GM23338 (cell line): ENCODE measurements at regions not wholly inside any gene's neighbourhood (a gene's known extent, or its start where the extent isn't known, plus 50 kb on each side); places are given as distances from the start of the nearest gene placed in this dataset.

ENCODE experiments used
- ATAC-seq: fragments of 200-7000 bp; cut with Tn5 transposase; 3 replicates; pipeline ENCODE4 v1.9.1; 2020
- DNase-seq: peaks from one replicate; pipeline ENCODE4 v3.0.0-alpha.2; 2015; ENCODE audit warnings: low spot score
- H2AFZ ChIP-seq: fragments of 200-600 bp; sonication (generic); 2 replicates; pipeline ENCODE4 v1.8.0; 2016; ENCODE audit warnings: antibody characterized with exemption, mild to moderate bottlenecking, moderate library complexity
- H3F3A ChIP-seq: fragments of 200-600 bp; sonication (generic); replicated peaks from 2 replicates; pipeline ENCODE4 v1.8.0; 2017; ENCODE audit warnings: antibody characterized with exemption, mixed run types, low read depth
- H3K27ac ChIP-seq: fragments of 200-600 bp; sonication (generic); 2 replicates; pipeline ENCODE4 v1.6.1; 2016; ENCODE audit warnings: low read depth
- H3K27me3 ChIP-seq: fragments of 200-600 bp; sonication (generic); 2 replicates; pipeline ENCODE4 v1.8.0; 2016; ENCODE audit warnings: mild to moderate bottlenecking, mixed run types, moderate library complexity; ENCODE audit not compliant: insufficient read depth
- H3K36me3 ChIP-seq: fragments of 200-600 bp; sonication (generic); 2 replicates; pipeline ENCODE4 v1.8.0; 2016; ENCODE audit warnings: mild to moderate bottlenecking; ENCODE audit not compliant: insufficient read depth
- H3K4me1 ChIP-seq: fragments of 200-600 bp; sonication (generic); 2 replicates; pipeline ENCODE4 v1.8.0; 2016; ENCODE audit warnings: mild to moderate bottlenecking, moderate library complexity; ENCODE audit not compliant: insufficient read depth
- H3K4me2 ChIP-seq: fragments of 200-600 bp; sonication (generic); 2 replicates; pipeline ENCODE4 v1.7.1; 2017; ENCODE audit warnings: mixed run types
- H3K4me3 ChIP-seq: fragments of 200-600 bp; sonication (generic); 2 replicates; pipeline ENCODE4 v1.6.1; 2016; ENCODE audit warnings: mixed run types
- H3K79me2 ChIP-seq: fragments of 200-600 bp; sonication (generic); replicated peaks from 2 replicates; pipeline ENCODE4 v1.8.0; 2017; ENCODE audit warnings: mild to moderate bottlenecking; ENCODE audit not compliant: insufficient read depth
- H3K9me2 ChIP-seq: fragments of 200-600 bp; sonication (generic); 2 replicates; pipeline ENCODE4 v1.8.0; 2017; ENCODE audit not compliant: insufficient read depth
- H4K20me1 ChIP-seq: fragments of 200-600 bp; sonication (generic); replicated peaks from 2 replicates; pipeline ENCODE4 v1.8.0; 2017; ENCODE audit warnings: mild to moderate bottlenecking; ENCODE audit not compliant: insufficient read depth
- H3K27ac Mint-ChIP-seq: 2 replicates; pipeline ENCODE4 v1.8.0; 2020; ENCODE audit warnings: inconsistent platforms, mild to moderate bottlenecking, moderate library complexity, mixed read lengths
- H3K27me3 Mint-ChIP-seq: 3 replicates; pipeline ENCODE4 v1.8.0; 2022; ENCODE audit warnings: low read depth, mild to moderate bottlenecking, moderate library complexity, mixed read lengths, inconsistent platforms; ENCODE audit not compliant: insufficient read depth, poor library complexity
- H3K36me3 Mint-ChIP-seq: 3 replicates; pipeline ENCODE4 v1.8.0; 2021; ENCODE audit warnings: low read depth, mild to moderate bottlenecking, inconsistent platforms, moderate library complexity, mixed read lengths
- H3K4me1 Mint-ChIP-seq: 3 replicates; pipeline ENCODE4 v1.8.0; 2020; ENCODE audit warnings: mild to moderate bottlenecking, inconsistent platforms, mixed read lengths
- H3K4me3 Mint-ChIP-seq: 3 replicates; pipeline ENCODE4 v1.8.0; 2021; ENCODE audit warnings: moderate library complexity, mild to moderate bottlenecking, inconsistent platforms, mixed read lengths
- H3K9me3 Mint-ChIP-seq: 3 replicates; pipeline ENCODE4 v1.8.0; 2020; ENCODE audit warnings: moderate library complexity, mild to moderate bottlenecking, inconsistent platforms, mixed read lengths
- CREB1 ChIP-seq: fragments of 250-450 bp; sonication (Bioruptor Pico); IDR thresholded peaks from 2 replicates; pipeline ENCODE4 v1.5.0; 2020; ENCODE audit warnings: low read depth, mild to moderate bottlenecking, moderate library complexity
- REST ChIP-seq: IDR thresholded peaks from one replicate; pipeline ENCODE4 v1.6.1; 2018; ENCODE audit warnings: antibody characterized with exemption; ENCODE audit not compliant: unreplicated experiment
- ZNF114 ChIP-seq: fragments of 250-450 bp; sonication (Bioruptor Pico); IDR thresholded peaks from 2 replicates; pipeline ENCODE4 v1.5.0; 2020; ENCODE audit warnings: mild to moderate bottlenecking, moderate library complexity
- ZNF462 ChIP-seq: fragments of 250-450 bp; sonication (Bioruptor Pico); IDR thresholded peaks from 2 replicates; pipeline ENCODE4 v1.5.0; 2020; ENCODE audit warnings: mild to moderate bottlenecking, moderate library complexity

GRCh38 chr1:221834698-221835513, 93.0 kb upstream of the DUSP10 start (continued):
- peak; percentile 77 for TF ChIP-seq ZNF462

GRCh38 chr1:221832617-221833016, 90.7 kb upstream of the DUSP10 start:
- no peaks in the 10 kb centered on the region for H4K20me1 ChIP-seq
- no peak overlapping the region for H3K4me3 ChIP-seq
- no peak overlapping the region for H3K27ac Mint-ChIP-seq
- no peaks in the 10 kb centered on the region for H3K27me3 ChIP-seq
- no peaks in the 10 kb centered on the region; the same call in 1 of the 2 replicates for H3F3A ChIP-seq
- no peaks in the 10 kb centered on the region for H3K36me3 ChIP-seq
- DNase-seq (no peak), ATAC-seq (no peak)
- H3K27ac ChIP-seq: no peak overlapping the region
- H3K4me3 Mint-ChIP-seq: no peak overlapping the region
- H3K4me1 Mint-ChIP-seq: peaks cover 24% of the 10 kb centered on the region
- H3K9me3 Mint-ChIP-seq: no peaks in the 10 kb centered on the region; the same call in 2 of the 3 replicates
- H3K4me2 ChIP-seq: no peak overlapping the region
- no peaks in the 10 kb centered on the region for H3K36me3 Mint-ChIP-seq
- H3K4me1 ChIP-seq: peaks cover 29% of the 10 kb centered on the region
- peaks cover 13% of the 10 kb centered on the region; the same call in 1 of the 2 replicates for H3K9me2 ChIP-seq
- no peaks in the 10 kb centered on the region for H3K79me2 ChIP-seq
- no peak overlapping the region for H2AFZ ChIP-seq
- no peaks in the 10 kb centered on the region for H3K27me3 Mint-ChIP-seq
- no peak for TF ChIP-seq CREB1 (CRISPR knock-in tag)
- TF ChIP-seq ZNF114 (CRISPR knock-in tag): no peak
- TF ChIP-seq REST: no peak
- TF ChIP-seq ZNF462: no peak
